ENCODE measurements at regions not wholly inside any gene's neighbourhood (a gene's known extent, or its start where the extent isn't known, plus 50 kb on each side); places are given as distances from the start of the nearest gene placed in this dataset.
"Not testable (repeated sequence)": the region's sequence is repeated elsewhere in the genome, so short reads cannot be mapped to it uniquely, and the experiment has no call there.

- DNase-seq, result no peak
These were observed 1102.8 kb upstream of the SEL1L start for GRCh38 chr14:82636426-82636825.

- no peak for DNase-seq
These were observed 1107.4 kb upstream of the SEL1L start for GRCh38 chr14:82641050-82641540.

GRCh38 chr14:82642425-82642824 is 1108.8 kb upstream of the SEL1L start:
- peak; percentile 11 to 64 for DNase-seq

GRCh38 chr14:82647088-82647810 is 1113.6 kb upstream of the SEL1L start:
- no peak for DNase-seq

- no peak for DNase-seq
These were observed 1122.1 kb upstream of the SEL1L start for GRCh38 chr14:82655770-82656169.

DNA sequence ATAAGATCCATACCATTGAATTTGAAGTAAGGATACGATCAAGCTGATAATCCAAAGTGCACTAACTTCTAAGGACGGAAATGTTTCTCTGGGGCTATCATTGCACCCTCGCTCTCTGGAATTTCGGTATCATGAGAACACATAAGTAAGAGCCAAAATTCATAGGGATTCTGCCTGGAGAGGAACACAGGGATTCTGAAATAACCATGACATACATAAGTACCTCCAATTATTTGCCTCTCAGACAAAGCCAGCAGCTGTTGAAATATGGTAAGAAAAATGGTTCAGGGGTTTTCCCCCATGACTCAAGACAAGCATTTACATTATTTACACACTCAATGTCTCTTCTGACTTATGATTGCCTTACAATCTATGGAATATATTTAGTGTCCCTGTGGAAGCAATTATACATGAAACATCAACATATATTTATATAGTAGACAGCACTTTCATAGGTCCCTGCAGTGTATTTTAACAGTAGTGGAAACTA is 1123.6 kb upstream of the SEL1L start:
- no peak for DNase-seq

DNA sequence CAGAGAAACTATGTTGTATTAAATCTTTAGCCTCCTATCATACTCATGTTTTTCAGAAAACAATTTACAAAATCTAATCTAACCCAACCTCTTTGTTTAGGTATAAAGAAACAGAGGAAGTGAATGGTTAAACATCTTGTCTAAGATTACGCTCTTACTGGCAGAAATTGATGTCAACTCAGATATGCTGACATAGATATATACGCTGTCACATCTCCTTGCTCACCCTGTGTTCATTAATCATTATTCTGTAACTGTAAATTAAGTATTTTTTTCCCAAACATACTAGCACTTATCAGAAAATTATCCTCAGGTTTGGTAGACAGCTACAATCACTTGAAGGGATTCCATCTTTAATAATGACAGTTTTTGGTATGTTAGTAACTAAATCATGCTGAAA is 1127.6 kb upstream of the SEL1L start:
- no peak for DNase-seq

DNA sequence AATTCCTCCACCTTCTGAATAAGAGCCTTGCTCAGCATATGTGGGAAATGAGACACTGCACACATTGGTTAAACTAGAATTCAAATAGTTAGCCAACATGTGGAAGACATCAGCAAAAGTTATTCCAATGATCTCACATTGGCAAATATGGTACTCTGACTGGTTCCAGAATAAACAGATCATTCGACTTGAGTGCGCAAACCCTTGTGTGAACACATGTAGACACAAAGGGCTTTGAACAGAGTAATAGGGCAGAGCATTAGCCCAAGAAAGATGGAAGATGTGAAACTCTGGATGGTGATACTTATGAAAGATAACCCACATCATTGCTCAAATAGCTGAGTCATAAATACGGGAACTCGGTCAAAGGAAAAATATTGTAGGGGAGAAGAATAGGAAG is 1133.4 kb upstream of the SEL1L start:
- DNase-seq, result no peak

DNA sequence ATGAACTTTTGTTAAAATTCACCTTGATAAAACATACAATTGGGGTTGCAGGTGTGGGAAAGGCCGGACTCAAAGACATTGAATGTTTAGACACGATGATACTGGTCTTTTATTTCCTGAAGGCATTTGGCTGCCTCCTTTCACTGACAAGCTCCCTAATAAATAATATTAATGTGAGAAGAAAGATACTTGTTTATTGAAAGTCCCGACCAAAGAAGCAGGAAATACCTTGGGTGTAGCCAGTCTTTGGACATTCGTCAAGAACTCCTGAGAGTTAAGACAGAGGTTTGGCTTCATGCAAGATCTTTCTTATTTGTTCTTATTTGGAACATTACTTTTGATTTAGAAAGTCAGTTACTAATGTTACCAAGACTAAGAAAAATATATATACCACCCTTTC is 1133.8 kb upstream of the SEL1L start:
- DNase-seq, result no peak

DNA sequence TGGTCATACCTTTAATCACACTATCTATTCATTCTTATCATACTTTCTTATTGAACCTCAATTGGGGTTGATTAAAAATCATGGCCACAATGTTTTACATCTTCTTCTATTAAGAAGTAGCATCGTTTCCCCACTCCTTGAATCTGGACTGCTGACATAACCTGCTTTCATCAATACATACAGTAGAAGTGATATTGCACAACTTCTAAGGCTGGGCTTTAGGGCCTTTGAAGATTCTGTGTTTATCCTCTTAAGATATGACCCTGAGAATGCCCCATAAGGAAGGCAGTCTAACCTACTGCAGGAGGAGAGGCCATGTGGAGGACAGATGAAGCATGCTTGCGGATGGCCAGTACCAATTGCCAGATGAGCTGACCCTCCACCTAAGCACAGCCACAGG is 1142.8 kb upstream of the SEL1L start:
- DNase-seq, result no peak

DNA sequence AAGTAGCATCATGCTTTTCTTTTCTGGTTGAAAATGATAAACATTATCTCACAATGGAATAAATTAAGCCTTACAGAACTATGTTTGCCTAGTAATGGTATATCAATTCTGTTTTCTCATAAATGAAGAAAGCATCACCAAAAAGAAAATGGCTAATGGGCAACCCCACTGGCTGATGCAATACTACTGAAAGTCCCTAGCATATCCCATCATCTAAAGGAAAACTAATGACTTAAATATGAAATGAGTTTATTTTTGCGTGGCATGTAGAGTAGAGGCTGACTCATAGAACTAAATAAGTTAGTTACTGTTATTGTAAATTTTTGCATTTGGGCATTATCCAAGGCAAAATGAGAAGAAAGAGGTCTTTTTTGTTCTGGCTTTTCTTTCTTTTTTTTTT is 1156.3 kb upstream of the SEL1L start:
- no peak for DNase-seq

GRCh38 chr14:82691191-82691590 is 1157.5 kb upstream of the SEL1L start:
- DNase-seq, result not testable (repeated sequence)

GRCh38 chr14:82694820-82695219 is 1161.2 kb upstream of the SEL1L start:
- no peak for DNase-seq

DNA sequence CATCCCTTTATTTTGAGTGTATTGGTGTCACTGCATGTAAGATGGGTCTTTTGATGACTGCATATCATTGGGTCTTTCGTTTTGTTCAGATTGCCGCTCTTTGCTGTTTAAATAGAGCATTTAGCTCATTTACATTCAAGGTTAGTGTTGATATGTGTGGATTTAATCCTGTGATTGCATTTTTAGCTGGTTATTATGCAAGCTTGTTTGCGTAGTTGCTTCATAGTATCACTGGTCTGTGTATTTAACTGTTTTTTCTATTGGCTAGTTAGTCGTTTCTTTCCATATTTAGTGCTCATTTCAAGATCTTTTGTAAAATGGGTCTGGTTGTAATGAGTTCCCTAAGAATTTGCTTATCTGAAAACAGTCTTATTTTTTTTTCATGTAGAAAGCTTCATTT is 1170.6 kb upstream of the SEL1L start:
- DNase-seq, result no peak

DNA sequence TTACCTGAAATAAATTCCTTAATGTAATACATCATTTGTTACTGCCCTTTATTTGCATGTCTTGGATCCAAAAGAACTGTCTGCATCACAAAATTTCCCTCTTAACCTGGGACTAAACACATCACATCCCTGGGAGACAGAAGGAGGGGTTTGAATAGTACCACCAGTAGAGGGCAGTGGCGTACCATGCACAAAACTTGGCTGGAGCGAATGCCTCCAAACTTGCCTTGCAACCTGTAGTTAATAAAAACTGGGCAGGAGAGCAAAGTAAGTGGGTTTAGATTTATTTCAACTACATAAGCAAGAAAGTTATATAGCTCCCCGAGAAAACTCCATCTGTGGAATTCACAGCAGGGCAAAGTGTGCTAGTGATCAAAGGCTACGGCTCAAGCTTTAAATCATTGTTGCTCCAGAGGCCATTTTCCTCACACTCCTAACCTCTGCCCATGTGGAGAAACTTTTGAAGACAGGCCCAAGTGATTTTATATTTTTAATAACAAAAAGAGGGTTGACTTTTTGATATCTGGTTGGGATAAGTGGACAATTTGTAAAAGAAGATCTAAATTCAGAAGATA is 1176.7 kb upstream of the SEL1L start:
- peak; percentile 38 to 76 for DNase-seq

- DNase-seq, result no peak
These were observed 1186.0 kb upstream of the SEL1L start for GRCh38 chr14:82719617-82720016.

GRCh38 chr14:82720431-82720830 is 1186.8 kb upstream of the SEL1L start:
- DNase-seq, result no peak

- DNase-seq, result no peak
These were observed 1187.3 kb upstream of the SEL1L start for GRCh38 chr14:82720946-82721345.

DNA sequence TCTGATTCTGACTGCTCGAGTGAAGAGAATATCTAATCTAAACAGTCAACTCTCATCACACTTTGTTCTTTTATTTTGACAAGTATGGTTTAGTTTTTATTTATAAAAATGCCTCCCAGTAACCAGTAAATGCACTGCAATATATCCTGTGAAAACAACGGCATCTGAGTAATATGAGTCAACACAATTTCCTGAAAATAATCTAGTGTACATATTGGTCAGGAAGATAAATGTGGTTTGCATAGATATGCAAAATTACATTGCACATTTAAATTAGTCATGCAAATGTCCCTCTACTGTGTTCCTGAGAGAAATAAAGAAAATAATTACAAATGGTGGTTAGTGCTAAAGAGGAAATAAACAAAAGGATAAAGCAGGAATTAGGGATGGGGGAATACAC is 1190.7 kb upstream of the SEL1L start:
- peak; percentile 55 to 62 for DNase-seq

DNA sequence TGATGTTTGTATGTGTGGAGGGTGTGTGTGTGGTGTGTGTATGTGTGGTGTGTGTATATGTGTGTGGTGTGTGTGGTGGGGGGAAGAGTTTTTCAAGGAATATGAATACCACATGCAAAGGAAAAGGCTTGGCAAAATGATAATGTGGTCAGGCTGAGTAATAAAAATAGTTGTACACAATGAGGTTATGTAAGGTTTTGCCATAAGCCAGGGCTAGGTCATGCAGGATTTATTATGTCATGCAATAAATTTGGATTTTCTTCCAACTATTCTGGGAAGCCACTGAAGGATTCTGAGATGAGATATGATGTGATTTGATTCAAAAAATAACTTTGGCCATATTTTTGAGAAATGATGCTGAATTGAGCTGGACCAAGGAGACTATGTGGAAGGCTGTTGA is 1191.6 kb upstream of the SEL1L start:
- no peak for DNase-seq

GRCh38 chr14:82731526-82731925 is 1197.9 kb upstream of the SEL1L start:
- no peak for DNase-seq

GRCh38 chr14:82740547-82740946 is 1206.9 kb upstream of the SEL1L start:
- no peak for DNase-seq

- no peak for DNase-seq
These were observed 1221.8 kb upstream of the SEL1L start for GRCh38 chr14:82755476-82755875.

GRCh38 chr14:82755923-82756322 is 1222.3 kb upstream of the SEL1L start:
- no peak for DNase-seq

DNA sequence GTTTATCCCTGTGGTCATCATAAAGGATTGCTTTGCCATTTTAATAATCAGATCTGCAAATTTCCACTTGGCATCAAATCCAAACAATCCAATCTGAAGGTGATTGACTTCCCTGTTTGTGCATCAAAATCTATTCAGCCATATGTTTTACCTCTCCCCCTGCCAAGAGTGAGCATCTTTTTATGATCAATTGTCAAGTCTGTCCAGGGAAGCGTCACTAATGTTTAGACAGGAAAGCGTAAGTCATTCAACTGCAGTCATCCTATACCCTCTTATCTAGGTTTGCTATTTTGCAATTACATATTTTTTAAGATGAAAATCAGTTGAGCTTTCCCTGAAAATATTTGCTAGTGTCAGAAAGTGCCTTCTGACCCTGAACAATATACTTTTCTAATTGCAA is 1224.1 kb upstream of the SEL1L start:
- DNase-seq, result no peak

All from NCI-H526 (cell line).